ENCODE measurements at regions not wholly inside any gene's neighbourhood (a gene's known extent, or its start where the extent isn't known, plus 50 kb on each side); places are given as distances from the start of the nearest gene placed in this dataset.
"Not testable (repeated sequence)": the region's sequence is repeated elsewhere in the genome, so short reads cannot be mapped to it uniquely, and the experiment has no call there.

GRCh38 chr10:130259380-130259779, 123.2 kb downstream of the GLRX3 start:
- DNase-seq (ENCODE audit: low spot score) (no peak), ATAC-seq (no peak)

- ATAC-seq (no peak), DNase-seq (ENCODE audit: low spot score) (no peak)
Measured at GRCh38 chr10:130261306-130261705, 125.1 kb downstream of the GLRX3 start.

- ATAC-seq: no peak
- DNase-seq (ENCODE audit: low spot score): no peak
Measured at GRCh38 chr10:130261766-130262165, 125.6 kb downstream of the GLRX3 start.

- no peak for ATAC-seq
- DNase-seq (ENCODE audit: low spot score): no peak
Measured at GRCh38 chr10:130263289-130263688, 127.1 kb downstream of the GLRX3 start.

- ATAC-seq: no peak
- DNase-seq (ENCODE audit: low spot score): no peak
Measured at GRCh38 chr10:130265542-130265941, 129.4 kb downstream of the GLRX3 start.

- DNase-seq (ENCODE audit: low spot score) (no peak), ATAC-seq (no peak)
Measured at GRCh38 chr10:130282492-130283218, 146.5 kb downstream of the GLRX3 start.

GRCh38 chr10:130283219-130283545, 147.0 kb downstream of the GLRX3 start:
- no peak for ATAC-seq

GRCh38 chr10:130295761-130296160, 159.6 kb downstream of the GLRX3 start:
- ATAC-seq; DNase-seq (ENCODE audit: low spot score): not testable (repeated sequence)

More at GRCh38 chr10:130283219-130283545, 147.0 kb downstream of the GLRX3 start:
- DNase-seq (ENCODE audit: low spot score): no peak

GRCh38 chr10:130300608-130301020, 164.4 kb downstream of the GLRX3 start:
- DNase-seq (ENCODE audit: low spot score) (no peak), ATAC-seq (peak; percentile 74)

GRCh38 chr10:130301021-130301892, 165.1 kb downstream of the GLRX3 start:
- DNase-seq (ENCODE audit: low spot score) (peak; percentile 60), ATAC-seq (peak; percentile 72)

- ATAC-seq: no peak
- DNase-seq (ENCODE audit: low spot score): no peak
Measured at GRCh38 chr10:130326954-130327353, 190.8 kb downstream of the GLRX3 start.

GRCh38 chr10:130329792-130330191, 193.6 kb downstream of the GLRX3 start:
- DNase-seq (ENCODE audit: low spot score) (no peak), ATAC-seq (no peak)

GRCh38 chr10:130333185-130333584, 197.0 kb downstream of the GLRX3 start:
- ATAC-seq (no peak), DNase-seq (ENCODE audit: low spot score) (no peak)

- ATAC-seq (no peak), DNase-seq (ENCODE audit: low spot score) (no peak)
Measured at GRCh38 chr10:130335336-130335735, 199.1 kb downstream of the GLRX3 start.

GRCh38 chr10:130336617-130337304, 200.6 kb downstream of the GLRX3 start:
- DNase-seq (ENCODE audit: low spot score) (no peak), ATAC-seq (no peak)

GRCh38 chr10:130337305-130337640, 201.1 kb downstream of the GLRX3 start:
- no peak for ATAC-seq
- DNase-seq (ENCODE audit: low spot score): no peak

GRCh38 chr10:130337696-130338635, 201.8 kb downstream of the GLRX3 start:
- DNase-seq (ENCODE audit: low spot score) (no peak), ATAC-seq (no peak)

- DNase-seq (ENCODE audit: low spot score): no peak
- no peak for ATAC-seq
Measured at GRCh38 chr10:130338636-130339024, 202.4 kb downstream of the GLRX3 start.

GRCh38 chr10:130339091-130339490, 202.9 kb downstream of the GLRX3 start:
- no peak for ATAC-seq
- DNase-seq (ENCODE audit: low spot score): no peak

GRCh38 chr10:130339911-130340310, 203.7 kb downstream of the GLRX3 start:
- DNase-seq (ENCODE audit: low spot score) (no peak), ATAC-seq (no peak)

- no peak for DNase-seq (ENCODE audit: low spot score)
- ATAC-seq: no peak
Measured at GRCh38 chr10:130340816-130341215, 204.6 kb downstream of the GLRX3 start.

Data from left lobe of liver (tissue), 2 donors.